ENCODE measurements at regions not wholly inside any gene's neighbourhood (a gene's known extent, or its start where the extent isn't known, plus 50 kb on each side); places are given as distances from the start of the nearest gene placed in this dataset.

DNA sequence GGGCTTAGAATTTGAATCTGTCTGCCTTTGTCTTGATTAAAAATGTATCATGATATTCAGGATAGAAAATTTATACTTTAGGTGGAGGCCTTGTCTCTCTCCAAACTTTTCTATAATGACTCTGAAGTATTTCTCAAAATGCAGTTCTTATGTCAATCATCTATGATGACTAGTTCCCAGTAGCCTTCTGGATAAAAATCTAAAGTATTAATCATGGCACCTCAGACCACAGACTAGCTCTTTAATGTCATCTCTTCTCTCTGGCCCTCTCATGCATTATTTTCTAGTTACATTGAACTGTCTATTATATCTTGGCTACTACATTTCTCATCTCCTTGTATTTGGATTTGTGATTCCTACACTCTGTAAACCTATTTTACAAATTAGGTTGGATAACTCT, 96.9 kb downstream of the ZPLD1 start:
- Histone ChIP-seq H3K4me1 (ENCODE audit: control insufficient read depth, extremely low read depth, insufficient read depth, low read length) (peaks cover 3% of the 10 kb centered on the region), H3K9ac (ENCODE audit: control insufficient read depth, extremely low read depth, insufficient read depth, low read length) (no peak overlapping the region), H2AFZ (ENCODE audit: control insufficient read depth, low read length) (no peak overlapping the region), H3K9me1 (ENCODE audit: control insufficient read depth, extremely low read depth, insufficient read depth, low read length) (no peaks in the 10 kb centered on the region), H3K4me2 (ENCODE audit: control insufficient read depth, extremely low read depth, insufficient read depth, low read depth, low read length) (no peak overlapping the region), H3K9me3 (ENCODE audit: control insufficient read depth, low read depth, low read length) (no peaks in the 10 kb centered on the region), H3K79me2 (ENCODE audit: control insufficient read depth, insufficient read depth, low read length) (no peaks in the 10 kb centered on the region), H3K27ac (ENCODE audit: control insufficient read depth, insufficient read depth, low read length) (no peak overlapping the region), H3K36me3 (ENCODE audit: control insufficient read depth in 2 of 2, extremely low read depth in 1 of 2, insufficient read depth in 2 of 2, low read length in 2 of 2) (no peaks in the 10 kb centered on the region), H3K27me3 (ENCODE audit: control insufficient read depth, extremely low read depth, insufficient read depth, low read length) (no peaks in the 10 kb centered on the region), H3K4me3 (ENCODE audit: control insufficient read depth in 2 of 3, extremely low read depth in 1 of 3, insufficient read depth in 2 of 3, low read depth in 1 of 3, low read length in 3 of 3) (no peak overlapping the region), H4K20me1 (ENCODE audit: control insufficient read depth, extremely low read depth, insufficient read depth, low read length) (no peaks in the 10 kb centered on the region)
- FAIRE-seq (no peak), DNase-seq (ENCODE audit: low read depth, low spot score) (no peak)
- dilution Hi-C loops (cut with MboI; ENCODE audit: extremely low pct_ligation_motif_present, low sequenced_read_pairs), result loop anchor here (25.0 kb wide), 1 partner anchor 294 kb away; no protein-coding TSS in a partner anchor
- TF ChIP-seq, protein P1, sequence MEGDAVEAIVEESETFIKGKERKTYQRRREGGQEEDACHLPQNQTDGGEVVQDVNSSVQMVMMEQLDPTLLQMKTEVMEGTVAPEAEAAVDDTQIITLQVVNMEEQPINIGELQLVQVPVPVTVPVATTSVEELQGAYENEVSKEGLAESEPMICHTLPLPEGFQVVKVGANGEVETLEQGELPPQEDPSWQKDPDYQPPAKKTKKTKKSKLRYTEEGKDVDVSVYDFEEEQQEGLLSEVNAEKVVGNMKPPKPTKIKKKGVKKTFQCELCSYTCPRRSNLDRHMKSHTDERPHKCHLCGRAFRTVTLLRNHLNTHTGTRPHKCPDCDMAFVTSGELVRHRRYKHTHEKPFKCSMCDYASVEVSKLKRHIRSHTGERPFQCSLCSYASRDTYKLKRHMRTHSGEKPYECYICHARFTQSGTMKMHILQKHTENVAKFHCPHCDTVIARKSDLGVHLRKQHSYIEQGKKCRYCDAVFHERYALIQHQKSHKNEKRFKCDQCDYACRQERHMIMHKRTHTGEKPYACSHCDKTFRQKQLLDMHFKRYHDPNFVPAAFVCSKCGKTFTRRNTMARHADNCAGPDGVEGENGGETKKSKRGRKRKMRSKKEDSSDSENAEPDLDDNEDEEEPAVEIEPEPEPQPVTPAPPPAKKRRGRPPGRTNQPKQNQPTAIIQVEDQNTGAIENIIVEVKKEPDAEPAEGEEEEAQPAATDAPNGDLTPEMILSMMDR (optimal IDR thresholded peaks at IDR 0.05 in 1 of 3, IDR thresholded peaks at IDR 0.05 in 1 of 3, conservative IDR thresholded peaks at IDR 0.05 in 1 of 3; ENCODE audit: extremely low read depth in 1 of 3, insufficient read depth in 2 of 3, low read length in 3 of 3), result no peak
- no peak for TF ChIP-seq EZH2 (IDR thresholded peaks at IDR 0.05; ENCODE audit: low read length)

DNA sequence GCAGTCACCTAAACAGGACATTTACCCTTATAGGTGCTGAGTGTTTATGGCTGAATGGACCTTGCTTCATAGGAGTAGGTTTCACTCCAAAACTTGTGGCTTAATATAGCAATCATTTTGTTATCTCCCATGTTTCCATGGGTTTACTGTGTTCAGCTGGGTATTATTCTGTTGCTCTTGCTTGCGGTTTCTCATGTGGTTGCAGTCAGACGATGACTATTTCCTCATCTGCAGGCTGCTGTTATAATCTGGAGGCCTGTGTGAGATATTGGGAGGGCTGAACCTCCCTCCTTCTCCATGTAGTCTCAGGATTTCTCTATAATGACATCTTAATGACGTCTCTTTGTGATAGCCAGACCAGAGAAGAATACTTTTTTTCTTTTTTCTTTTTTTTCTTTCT, 98.1 kb downstream of the ZPLD1 start:
- Histone ChIP-seq H2AFZ (ENCODE audit: control insufficient read depth, low read length) (no peak overlapping the region), H3K36me3 (ENCODE audit: control insufficient read depth in 2 of 2, extremely low read depth in 1 of 2, insufficient read depth in 2 of 2, low read length in 2 of 2) (no peaks in the 10 kb centered on the region), H3K4me1 (ENCODE audit: control insufficient read depth, extremely low read depth, insufficient read depth, low read length) (peaks cover 3% of the 10 kb centered on the region), H3K79me2 (ENCODE audit: control insufficient read depth, insufficient read depth, low read length) (no peaks in the 10 kb centered on the region), H3K27ac (ENCODE audit: control insufficient read depth, insufficient read depth, low read length) (no peak overlapping the region), H3K4me2 (ENCODE audit: control insufficient read depth, extremely low read depth, insufficient read depth, low read depth, low read length) (no peak overlapping the region), H3K4me3 (ENCODE audit: control insufficient read depth in 2 of 3, extremely low read depth in 1 of 3, insufficient read depth in 2 of 3, low read depth in 1 of 3, low read length in 3 of 3) (no peak overlapping the region), H3K9ac (ENCODE audit: control insufficient read depth, extremely low read depth, insufficient read depth, low read length) (no peak overlapping the region), H4K20me1 (ENCODE audit: control insufficient read depth, extremely low read depth, insufficient read depth, low read length) (no peaks in the 10 kb centered on the region), H3K9me3 (ENCODE audit: control insufficient read depth, low read depth, low read length) (no peaks in the 10 kb centered on the region), H3K27me3 (ENCODE audit: control insufficient read depth, extremely low read depth, insufficient read depth, low read length) (no peaks in the 10 kb centered on the region), H3K9me1 (ENCODE audit: control insufficient read depth, extremely low read depth, insufficient read depth, low read length) (no peaks in the 10 kb centered on the region)
- TF ChIP-seq EZH2 (IDR thresholded peaks at IDR 0.05; ENCODE audit: low read length), result no peak
- TF ChIP-seq, protein P1 (optimal IDR thresholded peaks at IDR 0.05 in 1 of 3, IDR thresholded peaks at IDR 0.05 in 1 of 3, conservative IDR thresholded peaks at IDR 0.05 in 1 of 3; ENCODE audit: extremely low read depth in 1 of 3, insufficient read depth in 2 of 3, low read length in 3 of 3), result no peak
- FAIRE-seq (no peak), DNase-seq (ENCODE audit: low read depth, low spot score) (no peak)
- dilution Hi-C loops (cut with MboI; ENCODE audit: extremely low pct_ligation_motif_present, low sequenced_read_pairs), result loop anchor here (25.0 kb wide), 1 partner anchor 296 kb away; no protein-coding TSS in a partner anchor
